DOHH2 (cell line): ENCODE measurements at regions not wholly inside any gene's neighbourhood (a gene's known extent, or its start where the extent isn't known, plus 50 kb on each side); places are given as distances from the start of the nearest gene placed in this dataset.
A peak's percentile ranks its signal among the peaks of the same experiment; 100 is the strongest.

Experiments
- H3F3A ChIP-seq: fragments of 200-600 bp; sonication (generic), shearing (Covaris generic); 2 replicates; pipeline ENCODE4 v1.6.0; 2016; ENCODE audit warnings: antibody characterized with exemption, mild to moderate bottlenecking; ENCODE audit not compliant: control insufficient read depth, insufficient read depth
- H3K27ac ChIP-seq: fragments of 200-600 bp; sonication (generic); 2 replicates; pipeline ENCODE4 v1.5.1; 2014; ENCODE audit warnings: low read depth, mild to moderate bottlenecking, low read length, moderate library complexity
- H3K27me3 ChIP-seq: fragments of 200-600 bp; sonication (generic); 2 replicates; pipeline ENCODE4 v1.6.1; 2014; ENCODE audit warnings: mild to moderate bottlenecking, low read length, mixed read lengths; ENCODE audit not compliant: control insufficient read depth
- H3K36me3 ChIP-seq: fragments of 200-600 bp; sonication (generic); 2 replicates; pipeline ENCODE4 v1.6.1; 2014; ENCODE audit warnings: mild to moderate bottlenecking, low read length, moderate library complexity, mixed read lengths; ENCODE audit not compliant: control insufficient read depth
- H3K4me1 ChIP-seq: fragments of 200-600 bp; sonication (generic); 2 replicates; pipeline ENCODE4 v1.6.1; 2014; ENCODE audit warnings: mild to moderate bottlenecking, low read length, mixed read lengths; ENCODE audit not compliant: control insufficient read depth
- H3K4me2 ChIP-seq: fragments of 200-600 bp; sonication (generic); 2 replicates; pipeline ENCODE4 v1.6.0; 2014; ENCODE audit warnings: mild to moderate bottlenecking, low read length, moderate library complexity
- H3K4me3 ChIP-seq: fragments of 200-600 bp; sonication (generic); 2 replicates; pipeline ENCODE4 v1.5.1; 2014; ENCODE audit warnings: mild to moderate bottlenecking, low read length, mixed read lengths
- H3K79me2 ChIP-seq: fragments of 200-600 bp; sonication (generic); 2 replicates; pipeline ENCODE4 v1.6.1; 2014; ENCODE audit warnings: mild to moderate bottlenecking, low read length, mixed read lengths; ENCODE audit not compliant: control insufficient read depth
- H3K9me2 ChIP-seq: fragments of 200-600 bp; sonication (generic); replicated peaks from 2 replicates; pipeline ENCODE4 v1.6.1; 2014; ENCODE audit warnings: mild to moderate bottlenecking, low read length, mixed read lengths; ENCODE audit not compliant: control insufficient read depth
- H3K9me3 ChIP-seq: fragments of 200-600 bp; sonication (generic); 2 replicates; pipeline ENCODE4 v1.6.1; 2014; ENCODE audit warnings: antibody characterized with exemption, low read length, mixed read lengths; ENCODE audit not compliant: control insufficient read depth, insufficient read depth
- H4K20me1 ChIP-seq: fragments of 200-600 bp; sonication (generic); 2 replicates; pipeline ENCODE4 v1.6.0; 2014; ENCODE audit warnings: low read depth, mild to moderate bottlenecking, antibody characterized with exemption, low read length, moderate library complexity; ENCODE audit not compliant: control insufficient read depth, insufficient read depth
- CTCF ChIP-seq: fragments of 200-600 bp; sonication (generic); IDR thresholded peaks from one replicate; pipeline ENCODE4 v1.5.1; 2014; ENCODE audit warnings: antibody characterized with exemption, mild to moderate bottlenecking, low read depth, low read length; ENCODE audit not compliant: poor library complexity, severe bottlenecking
- EZH2phosphoT487 ChIP-seq: fragments of 200-600 bp; sonication (generic); IDR thresholded peaks from 2 replicates; pipeline ENCODE4 v1.6.1; 2017; ENCODE audit warnings: borderline replicate concordance, mild to moderate bottlenecking, antibody characterized with exemption, low read length, moderate library complexity, mixed read lengths

- Histone ChIP-seq H3K27me3 (peaks cover 5% of the 10 kb centered on the region; the same call in 1 of the 2 replicates), H3K4me2 (peak overlapping the region; percentile 51), H3K79me2 (no peaks in the 10 kb centered on the region), H3F3A (no peaks in the 10 kb centered on the region), H3K4me3 (peak overlapping the region; percentile 38; the same call in 1 of the 2 replicates), H3K9me3 (no peaks in the 10 kb centered on the region), H4K20me1 (no peaks in the 10 kb centered on the region), H3K27ac (no peak overlapping the region), H3K9me2 (no peaks in the 10 kb centered on the region), H3K4me1 (peaks cover 2% of the 10 kb centered on the region; the same call in 1 of the 2 replicates), H3K36me3 (no peaks in the 10 kb centered on the region)
- TF ChIP-seq CTCF (peak; percentile 98), EZH2phosphoT487 (no peak)
Measured at GRCh38 chr1:181189691-181190363, 101.3 kb downstream of the IER5 start.

GRCh38 chr1:181190364-181191035 lies 102.0 kb downstream of the IER5 start:
- no peaks in the 10 kb centered on the region for H3F3A ChIP-seq
- H3K9me2 ChIP-seq: no peaks in the 10 kb centered on the region
- H3K79me2 ChIP-seq: no peaks in the 10 kb centered on the region
- H3K27me3 ChIP-seq: peaks cover 5% of the 10 kb centered on the region; the same call in 1 of the 2 replicates
- H3K4me1 ChIP-seq: peaks cover 2% of the 10 kb centered on the region; the same call in 1 of the 2 replicates
- H3K4me3 ChIP-seq: 0 out of 2 replicates have a peak overlapping the region, but pooled peaks have one; percentile 38
- peak overlapping the region; percentile 51 for H3K4me2 ChIP-seq
- no peaks in the 10 kb centered on the region for H3K9me3 ChIP-seq
- TF ChIP-seq CTCF (no peak), EZH2phosphoT487 (no peak)
- no peaks in the 10 kb centered on the region for H4K20me1 ChIP-seq
- H3K36me3 ChIP-seq: no peaks in the 10 kb centered on the region
- no peak overlapping the region for H3K27ac ChIP-seq

GRCh38 chr1:181191494-181192040 lies 103.1 kb downstream of the IER5 start:
- H3K4me3 ChIP-seq: no peak overlapping the region
- H3K4me1 ChIP-seq: peaks cover 2% of the 10 kb centered on the region; the same call in 1 of the 2 replicates
- H3K27me3 ChIP-seq: peaks cover 5% of the 10 kb centered on the region; the same call in 1 of the 2 replicates
- H3F3A ChIP-seq: no peaks in the 10 kb centered on the region
- TF ChIP-seq CTCF: no peak
- no peak for TF ChIP-seq EZH2phosphoT487
- no peak overlapping the region for H3K4me2 ChIP-seq
- no peak overlapping the region for H3K27ac ChIP-seq
- H3K9me3 ChIP-seq: no peaks in the 10 kb centered on the region
- H4K20me1 ChIP-seq: no peaks in the 10 kb centered on the region
- H3K9me2 ChIP-seq: no peaks in the 10 kb centered on the region
- H3K36me3 ChIP-seq: no peaks in the 10 kb centered on the region
- H3K79me2 ChIP-seq: no peaks in the 10 kb centered on the region
